GM23338 (cell line): ENCODE measurements at regions not wholly inside any gene's neighbourhood (a gene's known extent, or its start where the extent isn't known, plus 50 kb on each side); places are given as distances from the start of the nearest gene placed in this dataset.

ENCODE experiments used
- ATAC-seq: fragments of 200-7000 bp; cut with Tn5 transposase; 3 replicates; pipeline ENCODE4 v1.9.1; 2020
- DNase-seq: peaks from one replicate; pipeline ENCODE4 v3.0.0-alpha.2; 2015; ENCODE audit warnings: low spot score
- H2AFZ ChIP-seq: fragments of 200-600 bp; sonication (generic); 2 replicates; pipeline ENCODE4 v1.8.0; 2016; ENCODE audit warnings: antibody characterized with exemption, mild to moderate bottlenecking, moderate library complexity
- H3F3A ChIP-seq: fragments of 200-600 bp; sonication (generic); replicated peaks from 2 replicates; pipeline ENCODE4 v1.8.0; 2017; ENCODE audit warnings: antibody characterized with exemption, mixed run types, low read depth
- H3K27ac ChIP-seq: fragments of 200-600 bp; sonication (generic); 2 replicates; pipeline ENCODE4 v1.6.1; 2016; ENCODE audit warnings: low read depth
- H3K27me3 ChIP-seq: fragments of 200-600 bp; sonication (generic); 2 replicates; pipeline ENCODE4 v1.8.0; 2016; ENCODE audit warnings: mild to moderate bottlenecking, mixed run types, moderate library complexity; ENCODE audit not compliant: insufficient read depth
- H3K36me3 ChIP-seq: fragments of 200-600 bp; sonication (generic); 2 replicates; pipeline ENCODE4 v1.8.0; 2016; ENCODE audit warnings: mild to moderate bottlenecking; ENCODE audit not compliant: insufficient read depth
- H3K4me1 ChIP-seq: fragments of 200-600 bp; sonication (generic); 2 replicates; pipeline ENCODE4 v1.8.0; 2016; ENCODE audit warnings: mild to moderate bottlenecking, moderate library complexity; ENCODE audit not compliant: insufficient read depth
- H3K4me2 ChIP-seq: fragments of 200-600 bp; sonication (generic); 2 replicates; pipeline ENCODE4 v1.7.1; 2017; ENCODE audit warnings: mixed run types
- H3K4me3 ChIP-seq: fragments of 200-600 bp; sonication (generic); 2 replicates; pipeline ENCODE4 v1.6.1; 2016; ENCODE audit warnings: mixed run types
- H3K79me2 ChIP-seq: fragments of 200-600 bp; sonication (generic); replicated peaks from 2 replicates; pipeline ENCODE4 v1.8.0; 2017; ENCODE audit warnings: mild to moderate bottlenecking; ENCODE audit not compliant: insufficient read depth
- H3K9me2 ChIP-seq: fragments of 200-600 bp; sonication (generic); 2 replicates; pipeline ENCODE4 v1.8.0; 2017; ENCODE audit not compliant: insufficient read depth
- H4K20me1 ChIP-seq: fragments of 200-600 bp; sonication (generic); replicated peaks from 2 replicates; pipeline ENCODE4 v1.8.0; 2017; ENCODE audit warnings: mild to moderate bottlenecking; ENCODE audit not compliant: insufficient read depth
- H3K27ac Mint-ChIP-seq: 2 replicates; pipeline ENCODE4 v1.8.0; 2020; ENCODE audit warnings: inconsistent platforms, mild to moderate bottlenecking, moderate library complexity, mixed read lengths
- H3K27me3 Mint-ChIP-seq: 3 replicates; pipeline ENCODE4 v1.8.0; 2022; ENCODE audit warnings: low read depth, mild to moderate bottlenecking, moderate library complexity, mixed read lengths, inconsistent platforms; ENCODE audit not compliant: insufficient read depth, poor library complexity
- H3K36me3 Mint-ChIP-seq: 3 replicates; pipeline ENCODE4 v1.8.0; 2021; ENCODE audit warnings: low read depth, mild to moderate bottlenecking, inconsistent platforms, moderate library complexity, mixed read lengths
- H3K4me1 Mint-ChIP-seq: 3 replicates; pipeline ENCODE4 v1.8.0; 2020; ENCODE audit warnings: mild to moderate bottlenecking, inconsistent platforms, mixed read lengths
- H3K4me3 Mint-ChIP-seq: 3 replicates; pipeline ENCODE4 v1.8.0; 2021; ENCODE audit warnings: moderate library complexity, mild to moderate bottlenecking, inconsistent platforms, mixed read lengths
- H3K9me3 Mint-ChIP-seq: 3 replicates; pipeline ENCODE4 v1.8.0; 2020; ENCODE audit warnings: moderate library complexity, mild to moderate bottlenecking, inconsistent platforms, mixed read lengths
- CREB1 ChIP-seq: fragments of 250-450 bp; sonication (Bioruptor Pico); IDR thresholded peaks from 2 replicates; pipeline ENCODE4 v1.5.0; 2020; ENCODE audit warnings: low read depth, mild to moderate bottlenecking, moderate library complexity
- ETS1 ChIP-seq: IDR thresholded peaks from 2 replicates; pipeline ENCODE4 v1.6.1; 2016; ENCODE audit warnings: antibody characterized with exemption
- EZH2 ChIP-seq: fragments of 200-600 bp; sonication (generic); IDR thresholded peaks from one replicate; pipeline ENCODE4 v1.8.0; 2017; ENCODE audit warnings: antibody characterized with exemption, mild to moderate bottlenecking, low read depth; ENCODE audit not compliant: unreplicated experiment
- EZH2phosphoT487 ChIP-seq: fragments of 200-600 bp; sonication (generic); IDR thresholded peaks from one replicate; pipeline ENCODE4 v1.8.1; 2018; ENCODE audit warnings: antibody characterized with exemption; ENCODE audit not compliant: unreplicated experiment
- JUNB ChIP-seq: IDR thresholded peaks from one replicate; pipeline ENCODE4 v1.6.1; 2016; ENCODE audit warnings: antibody characterized with exemption; ENCODE audit not compliant: unreplicated experiment
- NANOG ChIP-seq: IDR thresholded peaks from 2 replicates; pipeline ENCODE4 v1.6.1; 2016; ENCODE audit warnings: antibody characterized with exemption, borderline replicate concordance
- POLR2AphosphoS5 ChIP-seq: IDR thresholded peaks from 2 replicates; pipeline ENCODE4 v1.6.1; 2016; ENCODE audit warnings: antibody characterized with exemption, low read depth
- REST ChIP-seq: IDR thresholded peaks from one replicate; pipeline ENCODE4 v1.6.1; 2018; ENCODE audit warnings: antibody characterized with exemption; ENCODE audit not compliant: unreplicated experiment
- STAT1 ChIP-seq: IDR thresholded peaks from one replicate; pipeline ENCODE4 v1.6.1; 2016; ENCODE audit warnings: antibody characterized with exemption; ENCODE audit not compliant: unreplicated experiment
- ZNF114 ChIP-seq: fragments of 250-450 bp; sonication (Bioruptor Pico); IDR thresholded peaks from 2 replicates; pipeline ENCODE4 v1.5.0; 2020; ENCODE audit warnings: mild to moderate bottlenecking, moderate library complexity
- ZNF331 ChIP-seq: fragments of 250-450 bp; sonication (Bioruptor Pico); IDR thresholded peaks from 2 replicates; pipeline ENCODE4 v1.5.0; 2020; ENCODE audit warnings: low read depth, mild to moderate bottlenecking, moderate library complexity

- no peak for TF ChIP-seq REST
- no peak for TF ChIP-seq ZNF331 (CRISPR knock-in tag)
- no peak for TF ChIP-seq ETS1
- TF ChIP-seq JUNB = no peak
- TF ChIP-seq NANOG = no peak
- TF ChIP-seq EZH2 = no peak
- no peak for TF ChIP-seq CREB1
These were observed 813.5 kb downstream of the QKI start (continued) for GRCh38 chr6:164227952-164228522.

GRCh38 chr6:164216839-164217238 is 802.3 kb downstream of the QKI start:
- no peaks in the 10 kb centered on the region for H3K4me1 ChIP-seq
- no peaks in the 10 kb centered on the region for H3K27me3 Mint-ChIP-seq
- DNase-seq (no peak), ATAC-seq (no peak)
- no peak overlapping the region for H3K4me2 ChIP-seq
- H4K20me1 ChIP-seq = no peaks in the 10 kb centered on the region
- H3K4me3 Mint-ChIP-seq = no peak overlapping the region
- H3K36me3 Mint-ChIP-seq = peaks cover 9% of the 10 kb centered on the region; the same call in 2 of the 3 replicates
- H3K27ac Mint-ChIP-seq = no peak overlapping the region
- H3K9me2 ChIP-seq = peaks cover 15% of the 10 kb centered on the region
- H3K27me3 ChIP-seq = no peaks in the 10 kb centered on the region
- no peaks in the 10 kb centered on the region for H3K4me1 Mint-ChIP-seq
- H3K27ac ChIP-seq = no peak overlapping the region
- no peaks in the 10 kb centered on the region for H3K79me2 ChIP-seq
- H3F3A ChIP-seq = no peaks in the 10 kb centered on the region
- no peak overlapping the region for H3K4me3 ChIP-seq
- no peaks in the 10 kb centered on the region for H3K36me3 ChIP-seq
- 0 out of 2 replicates have a peak overlapping the region, but pooled peaks have one; percentile 23 for H2AFZ ChIP-seq
- H3K9me3 Mint-ChIP-seq = peaks cover 10% of the 10 kb centered on the region; the same call in 2 of the 3 replicates
- no peak for TF ChIP-seq EZH2
- no peak for TF ChIP-seq CREB1
- no peak for TF ChIP-seq REST
- TF ChIP-seq NANOG = no peak
- TF ChIP-seq ZNF331 (CRISPR knock-in tag) = no peak
- no peak for TF ChIP-seq STAT1
- TF ChIP-seq POLR2AphosphoS5 = no peak
- TF ChIP-seq EZH2phosphoT487 = no peak
- no peak for TF ChIP-seq ZNF114 (CRISPR knock-in tag)
- TF ChIP-seq ETS1 = no peak
